ENCODE measurements at regions not wholly inside any gene's neighbourhood (a gene's known extent, or its start where the extent isn't known, plus 50 kb on each side); places are given as distances from the start of the nearest gene placed in this dataset.

DNA sequence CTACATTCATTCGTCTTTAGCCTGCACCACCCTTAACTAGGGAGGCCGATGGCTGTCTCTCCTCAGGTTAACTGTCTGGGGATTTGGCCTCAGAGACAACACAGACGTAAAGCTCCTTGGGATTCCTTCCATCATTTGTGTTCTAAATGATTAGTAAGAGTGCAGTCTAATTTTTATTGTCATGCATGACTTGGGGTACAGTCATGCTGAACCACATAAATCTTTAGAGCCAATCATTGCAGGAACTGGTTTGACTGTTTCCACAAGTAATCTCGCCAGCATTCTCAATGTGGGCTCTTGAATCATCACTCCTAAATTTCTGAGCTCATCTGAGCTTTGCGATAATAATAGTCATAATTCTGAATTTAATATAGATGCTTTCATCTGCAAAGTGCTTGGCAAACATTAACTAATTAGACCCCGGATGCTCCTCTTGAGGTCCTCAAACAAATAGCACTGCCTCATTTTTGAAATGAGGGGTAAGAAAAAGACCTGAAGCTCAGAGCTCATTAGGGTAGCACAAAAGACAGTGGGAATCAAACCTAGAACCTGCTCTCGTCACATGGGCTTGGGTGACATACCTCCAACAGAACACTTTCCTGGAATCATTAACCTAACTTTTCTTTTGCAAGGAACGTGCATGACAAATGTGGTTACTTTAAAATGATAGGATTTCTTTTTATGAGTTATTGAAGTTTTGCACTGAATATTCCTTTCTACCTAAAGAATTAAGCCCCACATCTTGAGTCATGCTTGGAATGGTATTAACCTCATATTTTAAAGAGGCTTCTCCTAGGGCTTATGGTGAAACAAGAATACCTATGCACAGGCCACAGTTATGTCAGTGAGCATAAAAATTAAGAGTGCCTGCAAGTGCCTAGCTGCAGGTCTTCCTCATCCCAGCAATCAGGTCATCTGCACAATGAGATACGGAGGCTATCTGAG, 118.9 kb upstream of the NRP1 start:
- no peak for TF ChIP-seq ZNF274 (IDR thresholded peaks at IDR 0.05; ENCODE audit: low read depth, low read length)
- TF ChIP-seq YY1 (IDR thresholded peaks at IDR 0.05; ENCODE audit: insufficient read depth, insufficient read length) = no peak
- TF ChIP-seq SUZ12 (IDR thresholded peaks at IDR 0.05; ENCODE audit: extremely low read depth, insufficient read depth, insufficient read length) = no peak

All from NT2/D1 (cell line).